K562 (cell line): ENCODE measurements at regions not wholly inside any gene's neighbourhood (a gene's known extent, or its start where the extent isn't known, plus 50 kb on each side); places are given as distances from the start of the nearest gene placed in this dataset.

Source experiments
- ATAC-seq: fragments of 200-7000 bp; cut with Tn5 transposase; 3 replicates; pipeline ENCODE4 v1.9.1; 2020; ENCODE audit warnings: moderate library complexity
- BruUV-seq: library from RNA; stranded (reverse); fragments of 400-500 nt; replicated peaks from 2 replicates; lab custom pipeline; 2021; lab: Mats Ljungman, UMichigan
- CTCF ChIA-PET: fragments of 300-600 bp; formaldehyde crosslinking; extraction: SDS; loops from one replicate; lab custom pipeline; 2021; ENCODE audit warnings: low intra/inter-chr PET ratio; lab: Yijun Ruan, JAX
- POLR2A ChIA-PET: fragments of 300-600, 350-650 bp; sonication (Branson Sonifier 250); formaldehyde crosslinking; extraction: SDS; loops from one replicate; lab custom pipeline; 2021; ENCODE audit warnings: antibody characterized with exemption, inconsistent platforms; lab: Yijun Ruan, JAX
- DNase-seq, 4 experiments: peaks; one replicate each; pipeline versions ENCODE4 v3.0.0 to v3.0.0-alpha.2; 2011 to 2018; ENCODE audit warnings: low spot score in 3 of 4, mixed read lengths in 3 of 4; ENCODE audit errors: extremely low read depth in 1 of 4
- FAIRE-seq: peaks from 2 replicates; lab custom pipeline; 2011; peaks lifted over from hg19 to GRCh38; lab: Jason Lieb, UNC
- H2AFZ ChIP-seq: 2 replicates; pipeline ENCODE4 v1.6.0; 2011; ENCODE audit warnings: low read depth, low read length, control low read depth, inconsistent platforms
- H3K27ac ChIP-seq: fragments of 200-600 bp; 3 replicates; pipeline ENCODE4 v1.8.0; 2011; ENCODE audit warnings: low read depth, mild to moderate bottlenecking, control low read depth, inconsistent platforms, low read length, moderate library complexity, mixed read lengths; ENCODE audit errors: extremely low read depth
- H3K27me3 ChIP-seq, 2 experiments: fragments of 300-600 bp in 1 of 2; 2 replicates in 1 of 2; 3 replicates in 1 of 2; pipeline versions ENCODE4 v1.6.0 to v1.8.0; 2011; ENCODE audit warnings: inconsistent platforms in 2 of 2, low read length in 2 of 2, mild to moderate bottlenecking in 1 of 2, mixed read lengths in 1 of 2, moderate library complexity in 1 of 2; ENCODE audit not compliant: control insufficient read depth in 2 of 2, insufficient read depth in 2 of 2
- H3K36me3 ChIP-seq: fragments of 300-600 bp; 3 replicates; pipeline ENCODE4 v1.8.0; 2011; ENCODE audit warnings: mild to moderate bottlenecking, low read length, inconsistent platforms; ENCODE audit not compliant: control insufficient read depth, insufficient read depth
- H3K4me1 ChIP-seq, 2 experiments: fragments of 200-600 bp in 1 of 2; replicated peaks in 1 of 2; 2 replicates in 1 of 2; 3 replicates in 1 of 2; pipeline versions ENCODE4 v1.5.1 to v1.8.0; 2011; ENCODE audit warnings: inconsistent platforms in 2 of 2, low read length in 2 of 2, mild to moderate bottlenecking in 1 of 2, mixed read lengths in 1 of 2, moderate library complexity in 1 of 2; ENCODE audit not compliant: control insufficient read depth in 2 of 2, insufficient read depth in 2 of 2
- H3K4me2 ChIP-seq: 2 replicates; pipeline ENCODE4 v1.6.1; 2011; ENCODE audit warnings: low read length, control low read depth, inconsistent platforms, mixed read lengths; ENCODE audit not compliant: insufficient read depth
- H3K4me3 ChIP-seq: fragments of 200-600 bp; sonication (generic), shearing (Covaris generic); 2 replicates; pipeline ENCODE4 v1.5.1; 2016; ENCODE audit warnings: control low read depth, inconsistent platforms
- H3K79me2 ChIP-seq: fragments of 200-600 bp; 3 replicates; pipeline ENCODE4 v1.8.0; 2011; ENCODE audit warnings: low read length, inconsistent platforms; ENCODE audit not compliant: control insufficient read depth, insufficient read depth
- H3K9ac ChIP-seq, 2 experiments: 2 replicates each; pipeline versions ENCODE4 v1.6.0 to v1.6.1; 2011; ENCODE audit warnings: low read depth in 2 of 2, low read length in 2 of 2, control low read depth in 1 of 2, inconsistent platforms in 1 of 2, mild to moderate bottlenecking in 1 of 2, mixed read lengths in 1 of 2; ENCODE audit not compliant: insufficient read depth in 1 of 2
- H3K9me1 ChIP-seq: one replicate; pipeline ENCODE4 v1.6.0; 2011; ENCODE audit warnings: inconsistent platforms, mild to moderate bottlenecking, low read length, moderate library complexity; ENCODE audit not compliant: control insufficient read depth, insufficient read depth
- H3K9me3 ChIP-seq: replicated peaks from 2 replicates; pipeline ENCODE4 v1.5.1; 2011; ENCODE audit warnings: low read depth, low read length, inconsistent platforms; ENCODE audit not compliant: control insufficient read depth, insufficient read depth
- H4K20me1 ChIP-seq: replicated peaks from 2 replicates; pipeline ENCODE4 v1.6.1; 2011; ENCODE audit warnings: low read length, inconsistent platforms, mixed read lengths; ENCODE audit not compliant: control insufficient read depth, insufficient read depth
- ETV6 ChIP-seq, 3 experiments: fragments of 150-350 bp in 1 of 3; sonication (generic) in 1 of 3; formaldehyde crosslinking in 1 of 3; IDR thresholded peaks; 2 replicates each; pipeline versions ENCODE4 v1.6.1 to v1.8.0; 2014 to 2022; ENCODE audit warnings: borderline replicate concordance in 2 of 3, low read depth in 2 of 3, antibody characterized with exemption in 1 of 3, low read length in 1 of 3, mild to moderate bottlenecking in 1 of 3, missing genetic modification reagents in 1 of 3
- IRF2 ChIP-seq: sonication (generic); formaldehyde crosslinking; IDR thresholded peaks from 2 replicates; pipeline ENCODE4 v1.8.1; 2022; ENCODE audit warnings: mild to moderate bottlenecking, missing genetic modification reagents
- RBM22 ChIP-seq: fragments of 200-400 bp; formaldehyde crosslinking; IDR thresholded peaks from 2 replicates; pipeline ENCODE4 v1.6.1; 2018; ENCODE audit warnings: low read length, low read depth; ENCODE audit not compliant: poor library complexity, severe bottlenecking
- ZBTB2 ChIP-seq: fragments of 450-650 bp; IDR thresholded peaks from 2 replicates; pipeline ENCODE4 v1.6.1; 2016; ENCODE audit warnings: antibody characterized with exemption
- ZFP91 ChIP-seq: sonication (generic); formaldehyde crosslinking; IDR thresholded peaks from 2 replicates; pipeline ENCODE4 v1.8.0; 2022; ENCODE audit warnings: mild to moderate bottlenecking, missing genetic modification reagents
- ZNF282 ChIP-seq: sonication (generic); formaldehyde crosslinking; IDR thresholded peaks from 2 replicates; pipeline ENCODE4 v1.8.1; 2023; ENCODE audit warnings: missing genetic modification reagents
- WGBS: fragments of 100-300 bp; shearing (Covaris generic); methylation state at CpG from one replicate; pipeline ENCODE4 v1.1.6; 2016; ENCODE audit warnings: low coverage, mixed read lengths; ENCODE audit not compliant: insufficient coverage; ENCODE audit errors: missing lambda C conversion rate; 5-methylcytosine and 5-hydroxymethylcytosine counted together
- in situ Hi-C: fragments of 300-500 bp; cut with MboI; formaldehyde crosslinking; loops from 4 replicates; pipeline ENCODE4 v1.15.0; 2018; ENCODE audit warnings: inconsistent platforms, mixed read lengths
- intact Hi-C: fragments of 100-400 bp; cut with micrococcal nuclease; formaldehyde crosslinking; loops from 2 replicates; pipeline ENCODE4 v1.14.2; 2022

- no peak for TF ChIP-seq ZBTB2
- TF ChIP-seq ZFP91 (CRISPR knock-in tag) = no peak
- TF ChIP-seq IRF2 (CRISPR knock-in tag) = no peak
These were observed 57.1 kb downstream of the FOXL3 start (continued) for GRCh38 chr7:347001-347590.

- peaks cover under 1% of the 10 kb centered on the region for H3K9me1 ChIP-seq
- no peak overlapping the region for H3K27ac ChIP-seq
- no peak for TF ChIP-seq ZNF282
- no peak for TF ChIP-seq RBM22
- TF ChIP-seq ETV6 (IDR thresholded peaks at IDR 0.05; ENCODE audit: borderline replicate concordance in 1 of 2, low read depth in 2 of 2, low read length in 1 of 2) = no peak
- no peak for TF ChIP-seq ETV6 (CRISPR knock-in tag; IDR thresholded peaks at IDR 0.05; ENCODE audit: borderline replicate concordance)
- no peaks in the 10 kb centered on the region for H3K79me2 ChIP-seq
- no peak overlapping the region for H3K9ac ChIP-seq
- peaks cover 2% of the 10 kb centered on the region for H3K9me3 ChIP-seq
- WGBS = 6% methylated on average over 24 of the region's 29 CpGs
- BruUV-seq = no TSS peak
- POLR2A ChIA-PET = interaction anchor here (1.3 kb wide), 1 partner anchor 13 kb away, joined by 3 read pairs; no protein-coding TSS in a partner anchor
- no peak overlapping the region for H3K4me3 ChIP-seq
- in situ Hi-C loops = no loop called here
- ATAC-seq = no peak
- intact Hi-C loops = no loop called here
- CTCF ChIA-PET = no interaction called here
- H3K4me2 ChIP-seq = no peak overlapping the region
- DNase-seq = no peak
- H3K36me3 ChIP-seq = no peaks in the 10 kb centered on the region
- H3K4me1 ChIP-seq = peaks cover 6 to 46% of the 10 kb centered on the region in 2 experiments; a peak in 4 of 5 replicates
- no peak for FAIRE-seq
- no peak overlapping the region for H2AFZ ChIP-seq
- no peaks in the 10 kb centered on the region for H4K20me1 ChIP-seq
- peaks cover 2 to 48% of the 10 kb centered on the region in 2 experiments; a peak in 4 of 5 replicates for H3K27me3 ChIP-seq
These were observed 57.9 kb downstream of the FOXL3 start for GRCh38 chr7:347644-348479.
